GM12892 (cell line): ENCODE measurements at regions not wholly inside any gene's neighbourhood (a gene's known extent, or its start where the extent isn't known, plus 50 kb on each side); places are given as distances from the start of the nearest gene placed in this dataset.

Source experiments
- POLR2A ChIP-seq: IDR thresholded peaks from 2 replicates; pipeline ENCODE4 v1.6.1; 2011; ENCODE audit warnings: low read depth, low read length, control low read depth
- POLR2AphosphoS5 ChIP-seq: IDR thresholded peaks from 2 replicates; pipeline ENCODE4 v1.6.1; 2011; ENCODE audit warnings: low read depth, low read length, control low read depth
- TAF1 ChIP-seq: IDR thresholded peaks from 2 replicates; pipeline ENCODE4 v1.6.1; 2011; ENCODE audit warnings: low read depth, mild to moderate bottlenecking, control low read depth, low read length, borderline replicate concordance

GRCh38 chrX:150238632-150239382 is 124.3 kb upstream of the MAMLD1 start:
- TF ChIP-seq POLR2A (no peak), POLR2AphosphoS5 (no peak), TAF1 (no peak)
